SK-N-SH (cell line): ENCODE measurements at regions not wholly inside any gene's neighbourhood (a gene's known extent, or its start where the extent isn't known, plus 50 kb on each side); places are given as distances from the start of the nearest gene placed in this dataset.

Source experiments
- CTCF ChIA-PET: fragments of 300-600, 350-600 bp; formaldehyde crosslinking; extraction: SDS; loops from one replicate; lab custom pipeline; 2021; lab: Yijun Ruan, JAX
- POLR2A ChIA-PET: fragments of 350-600 bp; sonication (Branson Sonifier 250); formaldehyde crosslinking; extraction: SDS; loops from one replicate; lab custom pipeline; 2020; ENCODE audit warnings: antibody characterized with exemption, inconsistent platforms; lab: Yijun Ruan, JAX
- DNase-seq: peaks from one replicate; pipeline ENCODE4 v3.0.0; 2012
- H2AFZ ChIP-seq: fragments of 200-600 bp; sonication (generic); 2 replicates; pipeline ENCODE4 v1.8.1; 2016; ENCODE audit warnings: antibody characterized with exemption, mild to moderate bottlenecking, low read depth
- H3F3A ChIP-seq: fragments of 200-600 bp; sonication (generic); replicated peaks from 2 replicates; pipeline ENCODE3; 2016; ENCODE audit warnings: antibody characterized with exemption, mild to moderate bottlenecking; ENCODE audit not compliant: insufficient read depth
- H3K27ac ChIP-seq, 2 experiments: fragments of 200-500 bp in 1 of 2; fragments of 200-600 bp in 1 of 2; sonication (Bioruptor generic) in 1 of 2; sonication (generic), shearing (Covaris generic) in 1 of 2; 2 replicates each; pipeline versions ENCODE4 v1.5.1 to v1.6.1; 2014 to 2016; ENCODE audit warnings: low read depth in 2 of 2, inconsistent platforms in 1 of 2, low read length in 1 of 2, mild to moderate bottlenecking in 1 of 2, mixed read lengths in 1 of 2
- H3K27me3 ChIP-seq: fragments of 200-600 bp; sonication (generic), shearing (Covaris generic); 2 replicates; pipeline ENCODE4 v1.6.1; 2016; ENCODE audit warnings: mixed run types; ENCODE audit not compliant: insufficient read depth
- H3K36me3 ChIP-seq, 2 experiments: fragments of 200-500 bp in 1 of 2; fragments of 200-600 bp in 1 of 2; sonication (Bioruptor generic) in 1 of 2; sonication (generic) in 1 of 2; replicated peaks in 1 of 2; 2 replicates each; pipeline versions ENCODE3 to v1.5.1; 2014 to 2016; ENCODE audit warnings: low read length in 1 of 2, mild to moderate bottlenecking in 1 of 2; ENCODE audit not compliant: insufficient read depth in 2 of 2, control insufficient read depth in 1 of 2
- H3K4me1 ChIP-seq, 2 experiments: fragments of 200-500 bp in 1 of 2; fragments of 200-600 bp in 1 of 2; sonication (Bioruptor generic) in 1 of 2; sonication (generic), shearing (Covaris generic) in 1 of 2; 2 replicates each; pipeline versions ENCODE4 v1.5.1 to v1.6.1; 2014 to 2016; ENCODE audit warnings: low read depth in 1 of 2, low read length in 1 of 2, mixed run types in 1 of 2; ENCODE audit not compliant: insufficient read depth in 2 of 2, control insufficient read depth in 1 of 2
- H3K4me2 ChIP-seq: fragments of 200-600 bp; sonication (generic), shearing (Covaris generic); 2 replicates; pipeline ENCODE4 v1.6.1; 2017; ENCODE audit warnings: mixed run types
- H3K4me3 ChIP-seq, 2 experiments: fragments of 200-500 bp in 1 of 2; fragments of 200-600 bp in 1 of 2; sonication (Bioruptor generic) in 1 of 2; sonication (generic), shearing (Covaris generic) in 1 of 2; 2 replicates each; pipeline versions ENCODE4 v1.5.1 to v1.8.1; 2014 to 2016; ENCODE audit warnings: low read depth in 2 of 2, inconsistent platforms in 1 of 2, low read length in 1 of 2, mild to moderate bottlenecking in 1 of 2, mixed read lengths in 1 of 2, moderate library complexity in 1 of 2
- H3K79me2 ChIP-seq: fragments of 200-600 bp; sonication (generic); 2 replicates; pipeline ENCODE4 v1.8.1; 2017; ENCODE audit warnings: mild to moderate bottlenecking; ENCODE audit not compliant: insufficient read depth
- H3K9ac ChIP-seq: fragments of 200-600 bp; sonication (generic); 2 replicates; pipeline ENCODE4 v1.6.1; 2017; ENCODE audit warnings: mixed run types
- H3K9me2 ChIP-seq: fragments of 200-600 bp; sonication (generic); 2 replicates; pipeline ENCODE4 v1.6.1; 2017; ENCODE audit warnings: mixed run types
- H3K9me3 ChIP-seq: fragments of 200-600 bp; sonication (generic); 2 replicates; pipeline ENCODE4 v1.6.1; 2017; ENCODE audit warnings: mixed run types, mild to moderate bottlenecking, moderate library complexity
- H4K20me1 ChIP-seq: fragments of 200-600 bp; sonication (generic); 2 replicates; pipeline ENCODE4 v1.6.1; 2017; ENCODE audit warnings: mild to moderate bottlenecking, mixed run types; ENCODE audit not compliant: insufficient read depth
- ELF1 ChIP-seq: IDR thresholded peaks from 2 replicates; pipeline ENCODE4 v1.4.0; 2012
- EP300 ChIP-seq, 2 experiments: IDR thresholded peaks; 2 replicates each; pipeline versions ENCODE4 v1.4.0 to v1.6.1; 2012; ENCODE audit warnings: borderline replicate concordance in 1 of 2, low read depth in 1 of 2, low read length in 1 of 2
- EZH2phosphoT487 ChIP-seq: fragments of 200-600 bp; sonication (generic); IDR thresholded peaks from 2 replicates; pipeline ENCODE4 v1.6.1; 2017; ENCODE audit warnings: low read depth, mixed run types, mild to moderate bottlenecking, antibody characterized with exemption, moderate library complexity, borderline replicate concordance
- FOXM1 ChIP-seq: IDR thresholded peaks from 2 replicates; pipeline ENCODE4 v1.4.0; 2012; ENCODE audit warnings: low read depth, mild to moderate bottlenecking
- GATA2 ChIP-seq: sonication (generic); formaldehyde crosslinking; IDR thresholded peaks from 2 replicates; pipeline ENCODE4 v1.5.0; 2020; ENCODE audit warnings: mild to moderate bottlenecking, missing genetic modification reagents
- JUND ChIP-seq: IDR thresholded peaks from 2 replicates; pipeline ENCODE4 v1.4.0; 2012
- MXI1 ChIP-seq: IDR thresholded peaks from 2 replicates; pipeline ENCODE4 v1.6.1; 2012; ENCODE audit warnings: mild to moderate bottlenecking, low read depth, low read length, improper control_type of control experiment
- NFIC ChIP-seq: IDR thresholded peaks from 2 replicates; pipeline ENCODE4 v1.4.0; 2012; ENCODE audit warnings: borderline replicate concordance
- POLR2AphosphoS5 ChIP-seq: IDR thresholded peaks from 2 replicates; pipeline ENCODE4 v1.6.1; 2012; ENCODE audit warnings: low read depth, low read length
- RCOR1 ChIP-seq: fragments of 150-350 bp; IDR thresholded peaks from 2 replicates; pipeline ENCODE4 v1.6.1; 2017; ENCODE audit warnings: antibody characterized with exemption, low read length
- RXRA ChIP-seq: IDR thresholded peaks from 2 replicates; pipeline ENCODE4 v1.4.0; 2012; ENCODE audit warnings: low read depth, mild to moderate bottlenecking, borderline replicate concordance
- SIN3A ChIP-seq: IDR thresholded peaks from 2 replicates; pipeline ENCODE4 v1.6.1; 2012; ENCODE audit warnings: low read depth, mild to moderate bottlenecking, low read length, moderate library complexity, borderline replicate concordance
- TAF1 ChIP-seq: IDR thresholded peaks from 2 replicates; pipeline ENCODE4 v1.6.1; 2012; ENCODE audit warnings: low read depth, mild to moderate bottlenecking, low read length, moderate library complexity, borderline replicate concordance
- YY1 ChIP-seq: IDR thresholded peaks from 2 replicates; pipeline ENCODE4 v1.4.0; 2012; ENCODE audit warnings: low read depth, mild to moderate bottlenecking
- WGBS: methylation state at CpG from one replicate; pipeline ENCODE4 v1.1.6; 2017; ENCODE audit warnings: low lambda C conversion rate; 5-methylcytosine and 5-hydroxymethylcytosine counted together
- TF ChIP-seq, protein P1 (sequence below): fragments of 150-350 bp; IDR thresholded peaks from 2 replicates; pipeline ENCODE4 v1.6.1; 2016; ENCODE audit warnings: mild to moderate bottlenecking, low read depth, low read length
- TF ChIP-seq, protein P2 (sequence below): IDR thresholded peaks from 2 replicates; pipeline ENCODE4; 2012
- TF ChIP-seq, protein P3 (sequence below): IDR thresholded peaks from 2 replicates; pipeline ENCODE4 v1.4.0; 2012; ENCODE audit warnings: low read depth, borderline replicate concordance
- TF ChIP-seq, protein P4 (sequence below): IDR thresholded peaks from 2 replicates; pipeline ENCODE4 v1.6.1; 2012; ENCODE audit warnings: mild to moderate bottlenecking, low read depth, low read length, moderate library complexity
- TF ChIP-seq, protein P5 (sequence below): IDR thresholded peaks from 2 replicates; pipeline ENCODE4 v1.4.0; 2012; ENCODE audit warnings: low read depth

DNA sequence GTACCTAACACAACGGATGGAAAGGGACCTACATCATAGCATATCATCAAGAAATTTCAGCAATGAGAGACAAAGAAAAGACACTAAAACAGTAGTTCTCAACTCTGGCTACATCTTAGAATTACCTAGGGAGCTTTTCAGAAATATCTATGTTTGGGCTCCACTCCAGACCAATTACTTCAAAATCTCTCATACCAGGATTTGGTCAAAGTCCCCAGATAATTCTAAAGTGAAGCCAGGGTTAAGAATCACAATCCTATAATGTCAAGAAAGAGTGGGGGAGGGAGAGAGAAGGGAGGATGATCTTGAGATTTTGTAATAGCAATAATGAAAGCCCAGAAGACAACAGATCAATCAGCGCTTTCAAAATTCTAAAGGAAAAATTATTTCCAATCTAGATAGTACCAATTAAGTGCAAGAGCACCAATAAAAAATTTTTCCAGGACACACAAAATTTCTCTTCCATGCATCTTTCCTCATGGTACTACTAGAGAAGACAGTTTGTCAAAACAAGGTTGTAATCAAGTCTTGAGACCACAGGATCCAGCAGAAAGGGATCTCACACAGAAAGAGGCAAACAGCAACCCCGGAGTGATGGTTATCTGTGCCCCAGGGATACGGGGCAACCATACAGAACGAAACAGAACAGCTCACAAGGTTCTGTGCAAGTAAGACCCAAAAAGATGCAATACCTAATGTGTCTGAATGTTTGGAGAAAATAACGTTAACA is 152.9 kb upstream of the DST start:
- peak; percentile 15 for DNase-seq
- TF ChIP-seq GATA2 (CRISPR knock-in tag) (peak; percentile 35; the same call in 1 of the 2 replicates), SIN3A (no peak)
- Histone ChIP-seq H3K9me2 (no peaks in the 10 kb centered on the region), H3K4me3 (no peak overlapping the region), H3K36me3 (peaks cover 0 to 16% of the 10 kb centered on the region in 2 experiments), H3K4me1 (peaks cover 7 to 39% of the 10 kb centered on the region in 2 experiments; a peak in 3 of 4 replicates), H4K20me1 (peaks cover 99% of the 10 kb centered on the region), H3F3A (peaks cover 21% of the 10 kb centered on the region), H3K79me2 (peaks cover 100% of the 10 kb centered on the region), H3K27ac (peak overlapping the region in 1 of 2 experiments; percentile 59; a peak in 1 of 4 replicates), H3K4me2 (peak overlapping the region; percentile 53; the same call in 1 of the 2 replicates), H2AFZ (no peak overlapping the region), H3K27me3 (no peaks in the 10 kb centered on the region), H3K9ac (no peak overlapping the region), H3K9me3 (no peaks in the 10 kb centered on the region)
- 68% methylated on average over 6 of the region's 6 CpGs for WGBS
- ChIA-PET CTCF (interaction anchor here (2.3 kb wide), 1 partner anchor 56 kb away, joined by 5 read pairs; no protein-coding TSS in a partner anchor), POLR2A (no interaction called here)

DNA sequence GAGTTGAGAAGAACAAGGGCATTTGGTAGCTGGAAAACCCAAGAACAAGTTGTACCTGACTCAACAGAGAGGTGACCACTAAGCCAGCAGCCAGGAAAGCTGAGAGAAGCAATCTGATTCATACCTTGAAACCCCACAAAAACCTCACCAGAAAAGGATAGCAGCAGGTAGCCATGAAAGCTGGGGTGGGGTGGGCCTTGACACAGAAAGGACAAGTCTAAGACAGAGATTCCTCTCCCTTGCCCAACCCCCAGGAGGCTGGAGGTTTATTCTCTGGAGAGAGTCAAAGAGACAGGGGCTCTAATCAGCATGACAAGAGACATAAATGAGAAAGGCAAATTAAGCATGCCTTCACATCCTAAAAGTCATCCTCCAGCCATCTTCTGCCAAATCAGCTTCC is 151.7 kb upstream of the DST start:
- peaks cover 7 to 45% of the 10 kb centered on the region in 2 experiments; a peak in 3 of 4 replicates for H3K4me1 ChIP-seq
- ChIA-PET POLR2A (no interaction called here), CTCF (interaction anchor here (1.0 kb wide), 1 partner anchor 57 kb away, joined by 4 read pairs; no protein-coding TSS in a partner anchor)
- H3F3A ChIP-seq = peaks cover 15% of the 10 kb centered on the region
- H3K27me3 ChIP-seq = no peaks in the 10 kb centered on the region
- no peaks in the 10 kb centered on the region for H3K9me3 ChIP-seq
- no peak for DNase-seq
- peaks cover 99% of the 10 kb centered on the region for H4K20me1 ChIP-seq
- no peak overlapping the region for H3K4me3 ChIP-seq
- no peak overlapping the region for H3K9ac ChIP-seq
- no peak overlapping the region for H3K4me2 ChIP-seq
- no peaks in the 10 kb centered on the region for H3K9me2 ChIP-seq
- H3K36me3 ChIP-seq = peaks cover 0 to 24% of the 10 kb centered on the region in 2 experiments
- H3K27ac ChIP-seq = no peak overlapping the region
- peaks cover 100% of the 10 kb centered on the region for H3K79me2 ChIP-seq
- no peak overlapping the region for H2AFZ ChIP-seq
- TF ChIP-seq EZH2phosphoT487 = no peak
- no peak for TF ChIP-seq EP300 (IDR thresholded peaks at IDR 0.05; ENCODE audit: borderline replicate concordance in 1 of 2, low read depth in 1 of 2, low read length in 1 of 2)
- TF ChIP-seq YY1 = no peak
- TF ChIP-seq GATA2 (CRISPR knock-in tag) = no peak
- TF ChIP-seq, protein P1, sequence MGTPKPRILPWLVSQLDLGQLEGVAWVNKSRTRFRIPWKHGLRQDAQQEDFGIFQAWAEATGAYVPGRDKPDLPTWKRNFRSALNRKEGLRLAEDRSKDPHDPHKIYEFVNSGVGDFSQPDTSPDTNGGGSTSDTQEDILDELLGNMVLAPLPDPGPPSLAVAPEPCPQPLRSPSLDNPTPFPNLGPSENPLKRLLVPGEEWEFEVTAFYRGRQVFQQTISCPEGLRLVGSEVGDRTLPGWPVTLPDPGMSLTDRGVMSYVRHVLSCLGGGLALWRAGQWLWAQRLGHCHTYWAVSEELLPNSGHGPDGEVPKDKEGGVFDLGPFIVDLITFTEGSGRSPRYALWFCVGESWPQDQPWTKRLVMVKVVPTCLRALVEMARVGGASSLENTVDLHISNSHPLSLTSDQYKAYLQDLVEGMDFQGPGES = no peak
- no peak for TF ChIP-seq FOXM1
- no peak for TF ChIP-seq ELF1
- TF ChIP-seq, protein P2, sequence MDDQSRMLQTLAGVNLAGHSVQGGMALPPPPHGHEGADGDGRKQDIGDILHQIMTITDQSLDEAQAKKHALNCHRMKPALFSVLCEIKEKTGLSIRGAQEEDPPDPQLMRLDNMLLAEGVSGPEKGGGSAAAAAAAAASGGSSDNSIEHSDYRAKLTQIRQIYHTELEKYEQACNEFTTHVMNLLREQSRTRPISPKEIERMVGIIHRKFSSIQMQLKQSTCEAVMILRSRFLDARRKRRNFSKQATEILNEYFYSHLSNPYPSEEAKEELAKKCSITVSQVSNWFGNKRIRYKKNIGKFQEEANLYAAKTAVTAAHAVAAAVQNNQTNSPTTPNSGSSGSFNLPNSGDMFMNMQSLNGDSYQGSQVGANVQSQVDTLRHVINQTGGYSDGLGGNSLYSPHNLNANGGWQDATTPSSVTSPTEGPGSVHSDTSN = no peak
- TF ChIP-seq TAF1 = no peak
- TF ChIP-seq JUND = no peak
- TF ChIP-seq NFIC = no peak
- TF ChIP-seq RCOR1 = no peak
- TF ChIP-seq, protein P3, sequence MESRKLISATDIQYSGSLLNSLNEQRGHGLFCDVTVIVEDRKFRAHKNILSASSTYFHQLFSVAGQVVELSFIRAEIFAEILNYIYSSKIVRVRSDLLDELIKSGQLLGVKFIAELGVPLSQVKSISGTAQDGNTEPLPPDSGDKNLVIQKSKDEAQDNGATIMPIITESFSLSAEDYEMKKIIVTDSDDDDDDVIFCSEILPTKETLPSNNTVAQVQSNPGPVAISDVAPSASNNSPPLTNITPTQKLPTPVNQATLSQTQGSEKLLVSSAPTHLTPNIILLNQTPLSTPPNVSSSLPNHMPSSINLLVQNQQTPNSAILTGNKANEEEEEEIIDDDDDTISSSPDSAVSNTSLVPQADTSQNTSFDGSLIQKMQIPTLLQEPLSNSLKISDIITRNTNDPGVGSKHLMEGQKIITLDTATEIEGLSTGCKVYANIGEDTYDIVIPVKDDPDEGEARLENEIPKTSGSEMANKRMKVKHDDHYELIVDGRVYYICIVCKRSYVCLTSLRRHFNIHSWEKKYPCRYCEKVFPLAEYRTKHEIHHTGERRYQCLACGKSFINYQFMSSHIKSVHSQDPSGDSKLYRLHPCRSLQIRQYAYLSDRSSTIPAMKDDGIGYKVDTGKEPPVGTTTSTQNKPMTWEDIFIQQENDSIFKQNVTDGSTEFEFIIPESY = no peak
- TF ChIP-seq RXRA = no peak
- no peak for TF ChIP-seq POLR2AphosphoS5
- TF ChIP-seq, protein P4, sequence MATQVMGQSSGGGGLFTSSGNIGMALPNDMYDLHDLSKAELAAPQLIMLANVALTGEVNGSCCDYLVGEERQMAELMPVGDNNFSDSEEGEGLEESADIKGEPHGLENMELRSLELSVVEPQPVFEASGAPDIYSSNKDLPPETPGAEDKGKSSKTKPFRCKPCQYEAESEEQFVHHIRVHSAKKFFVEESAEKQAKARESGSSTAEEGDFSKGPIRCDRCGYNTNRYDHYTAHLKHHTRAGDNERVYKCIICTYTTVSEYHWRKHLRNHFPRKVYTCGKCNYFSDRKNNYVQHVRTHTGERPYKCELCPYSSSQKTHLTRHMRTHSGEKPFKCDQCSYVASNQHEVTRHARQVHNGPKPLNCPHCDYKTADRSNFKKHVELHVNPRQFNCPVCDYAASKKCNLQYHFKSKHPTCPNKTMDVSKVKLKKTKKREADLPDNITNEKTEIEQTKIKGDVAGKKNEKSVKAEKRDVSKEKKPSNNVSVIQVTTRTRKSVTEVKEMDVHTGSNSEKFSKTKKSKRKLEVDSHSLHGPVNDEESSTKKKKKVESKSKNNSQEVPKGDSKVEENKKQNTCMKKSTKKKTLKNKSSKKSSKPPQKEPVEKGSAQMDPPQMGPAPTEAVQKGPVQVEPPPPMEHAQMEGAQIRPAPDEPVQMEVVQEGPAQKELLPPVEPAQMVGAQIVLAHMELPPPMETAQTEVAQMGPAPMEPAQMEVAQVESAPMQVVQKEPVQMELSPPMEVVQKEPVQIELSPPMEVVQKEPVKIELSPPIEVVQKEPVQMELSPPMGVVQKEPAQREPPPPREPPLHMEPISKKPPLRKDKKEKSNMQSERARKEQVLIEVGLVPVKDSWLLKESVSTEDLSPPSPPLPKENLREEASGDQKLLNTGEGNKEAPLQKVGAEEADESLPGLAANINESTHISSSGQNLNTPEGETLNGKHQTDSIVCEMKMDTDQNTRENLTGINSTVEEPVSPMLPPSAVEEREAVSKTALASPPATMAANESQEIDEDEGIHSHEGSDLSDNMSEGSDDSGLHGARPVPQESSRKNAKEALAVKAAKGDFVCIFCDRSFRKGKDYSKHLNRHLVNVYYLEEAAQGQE = no peak
- no peak for TF ChIP-seq SIN3A
- TF ChIP-seq, protein P5, sequence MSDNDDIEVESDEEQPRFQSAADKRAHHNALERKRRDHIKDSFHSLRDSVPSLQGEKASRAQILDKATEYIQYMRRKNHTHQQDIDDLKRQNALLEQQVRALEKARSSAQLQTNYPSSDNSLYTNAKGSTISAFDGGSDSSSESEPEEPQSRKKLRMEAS = no peak
- TF ChIP-seq MXI1 = no peak
